SU-DHL-6 (cell line): ENCODE measurements at regions not wholly inside any gene's neighbourhood (a gene's known extent, or its start where the extent isn't known, plus 50 kb on each side); places are given as distances from the start of the nearest gene placed in this dataset.

Experiments
- EZH2phosphoT487 ChIP-seq: fragments of 200-600 bp; sonication (generic), shearing (Covaris generic); conservative IDR thresholded peaks from 2 replicates; pipeline ENCODE4 v1.6.1; 2018; ENCODE audit warnings: mild to moderate bottlenecking, antibody characterized with exemption, low read length, moderate library complexity, mixed read lengths
- TF ChIP-seq, protein P1 (sequence below): fragments of 200-600 bp; sonication (generic); IDR thresholded peaks from one replicate; pipeline ENCODE4 v1.5.1; 2017; ENCODE audit warnings: antibody characterized with exemption, mild to moderate bottlenecking, low read length, moderate library complexity; ENCODE audit not compliant: insufficient read depth, poor library complexity, severe bottlenecking

DNA sequence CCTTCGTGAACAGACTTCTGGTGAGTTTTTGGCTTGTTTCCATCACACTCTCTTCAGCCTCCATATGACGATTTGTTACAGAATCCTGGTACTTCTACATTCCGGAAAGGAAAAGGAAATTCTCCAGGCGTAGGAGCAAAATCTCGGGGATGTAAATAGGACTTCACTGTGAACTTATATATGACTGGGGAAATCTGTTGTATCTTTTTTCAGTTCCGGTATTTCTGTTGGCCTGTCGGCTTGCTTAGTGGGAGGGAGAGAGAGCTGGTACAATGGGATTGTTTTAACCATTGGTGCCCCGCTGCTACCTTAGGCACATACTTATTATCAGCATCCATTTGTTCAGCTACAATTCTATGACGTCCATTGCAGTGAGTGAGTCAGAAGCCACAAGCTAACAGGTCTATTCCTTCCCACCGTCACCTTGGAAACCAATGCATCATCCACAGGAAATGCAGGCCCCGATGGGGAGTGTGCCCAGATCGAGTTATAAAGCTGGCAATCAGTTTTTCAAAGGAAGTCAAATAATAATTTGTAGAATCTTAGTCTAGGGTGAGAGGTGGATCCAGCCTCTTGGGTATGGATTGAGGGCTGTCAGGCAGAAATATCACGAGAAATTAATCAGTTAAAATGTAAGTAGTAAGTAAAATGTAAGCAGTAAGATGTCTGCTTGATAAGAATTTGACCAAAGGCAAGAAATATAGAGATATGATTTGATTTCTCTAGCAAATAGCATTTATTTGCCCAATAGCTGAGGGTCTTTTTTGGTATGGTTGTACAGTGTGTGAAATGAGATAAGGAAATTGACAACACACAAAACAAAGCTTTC is 92.0 kb upstream of the MKLN1 start:
- TF ChIP-seq, protein P1, sequence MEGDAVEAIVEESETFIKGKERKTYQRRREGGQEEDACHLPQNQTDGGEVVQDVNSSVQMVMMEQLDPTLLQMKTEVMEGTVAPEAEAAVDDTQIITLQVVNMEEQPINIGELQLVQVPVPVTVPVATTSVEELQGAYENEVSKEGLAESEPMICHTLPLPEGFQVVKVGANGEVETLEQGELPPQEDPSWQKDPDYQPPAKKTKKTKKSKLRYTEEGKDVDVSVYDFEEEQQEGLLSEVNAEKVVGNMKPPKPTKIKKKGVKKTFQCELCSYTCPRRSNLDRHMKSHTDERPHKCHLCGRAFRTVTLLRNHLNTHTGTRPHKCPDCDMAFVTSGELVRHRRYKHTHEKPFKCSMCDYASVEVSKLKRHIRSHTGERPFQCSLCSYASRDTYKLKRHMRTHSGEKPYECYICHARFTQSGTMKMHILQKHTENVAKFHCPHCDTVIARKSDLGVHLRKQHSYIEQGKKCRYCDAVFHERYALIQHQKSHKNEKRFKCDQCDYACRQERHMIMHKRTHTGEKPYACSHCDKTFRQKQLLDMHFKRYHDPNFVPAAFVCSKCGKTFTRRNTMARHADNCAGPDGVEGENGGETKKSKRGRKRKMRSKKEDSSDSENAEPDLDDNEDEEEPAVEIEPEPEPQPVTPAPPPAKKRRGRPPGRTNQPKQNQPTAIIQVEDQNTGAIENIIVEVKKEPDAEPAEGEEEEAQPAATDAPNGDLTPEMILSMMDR: no peak
- no peak for TF ChIP-seq EZH2phosphoT487
